ENCODE measurements at regions not wholly inside any gene's neighbourhood (a gene's known extent, or its start where the extent isn't known, plus 50 kb on each side); places are given as distances from the start of the nearest gene placed in this dataset.

DNA sequence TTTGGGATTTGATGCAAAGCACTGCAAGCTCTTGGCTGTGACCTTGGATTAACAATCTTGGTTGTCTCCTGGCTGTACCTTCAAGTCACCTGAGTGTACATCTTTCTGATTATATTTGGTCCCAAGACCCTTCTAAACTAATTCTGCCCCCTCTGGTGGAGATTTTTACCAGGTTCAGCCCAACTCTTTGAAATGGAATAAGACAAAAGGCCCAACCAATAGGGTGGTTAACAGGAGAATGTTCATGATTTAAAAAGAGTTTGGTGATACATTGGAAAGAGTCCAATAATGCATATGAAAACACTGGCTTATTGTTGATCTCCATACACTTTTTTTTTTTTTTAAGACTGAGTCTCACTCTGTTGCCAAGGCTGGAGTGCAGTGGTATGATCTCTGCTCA lies 77.5 kb upstream of the CD83 start:
- TF ChIP-seq, protein P1, sequence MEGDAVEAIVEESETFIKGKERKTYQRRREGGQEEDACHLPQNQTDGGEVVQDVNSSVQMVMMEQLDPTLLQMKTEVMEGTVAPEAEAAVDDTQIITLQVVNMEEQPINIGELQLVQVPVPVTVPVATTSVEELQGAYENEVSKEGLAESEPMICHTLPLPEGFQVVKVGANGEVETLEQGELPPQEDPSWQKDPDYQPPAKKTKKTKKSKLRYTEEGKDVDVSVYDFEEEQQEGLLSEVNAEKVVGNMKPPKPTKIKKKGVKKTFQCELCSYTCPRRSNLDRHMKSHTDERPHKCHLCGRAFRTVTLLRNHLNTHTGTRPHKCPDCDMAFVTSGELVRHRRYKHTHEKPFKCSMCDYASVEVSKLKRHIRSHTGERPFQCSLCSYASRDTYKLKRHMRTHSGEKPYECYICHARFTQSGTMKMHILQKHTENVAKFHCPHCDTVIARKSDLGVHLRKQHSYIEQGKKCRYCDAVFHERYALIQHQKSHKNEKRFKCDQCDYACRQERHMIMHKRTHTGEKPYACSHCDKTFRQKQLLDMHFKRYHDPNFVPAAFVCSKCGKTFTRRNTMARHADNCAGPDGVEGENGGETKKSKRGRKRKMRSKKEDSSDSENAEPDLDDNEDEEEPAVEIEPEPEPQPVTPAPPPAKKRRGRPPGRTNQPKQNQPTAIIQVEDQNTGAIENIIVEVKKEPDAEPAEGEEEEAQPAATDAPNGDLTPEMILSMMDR (IDR thresholded peaks at IDR 0.05): no peak
- TF ChIP-seq POLR2AphosphoS5 (IDR thresholded peaks at IDR 0.05; ENCODE audit: insufficient read depth in 1 of 2, low read depth in 1 of 2): no peak
